GM21717 (cell line): ENCODE measurements at regions not wholly inside any gene's neighbourhood (a gene's known extent, or its start where the extent isn't known, plus 50 kb on each side); places are given as distances from the start of the nearest gene placed in this dataset.
"Not testable (repeated sequence)": the region's sequence is repeated elsewhere in the genome, so short reads cannot be mapped to it uniquely, and the experiment has no call there.

Experiments used
- ATAC-seq: cut with Tn5 transposase; IDR thresholded peaks from one replicate; pipeline ENCODE4 v1.9.1; 2021; ENCODE audit warnings: mild to moderate bottlenecking, moderate library complexity; ENCODE audit not compliant: unreplicated experiment

- ATAC-seq, result no peak
These were observed 329.0 kb upstream of the TMTC4 start for GRCh38 chr13:101003566-101003965.

- ATAC-seq, result no peak
These were observed 314.8 kb upstream of the TMTC4 start for GRCh38 chr13:100989392-100989791.

GRCh38 chr13:100988921-100989320 lies 314.3 kb upstream of the TMTC4 start:
- ATAC-seq, result no peak

DNA sequence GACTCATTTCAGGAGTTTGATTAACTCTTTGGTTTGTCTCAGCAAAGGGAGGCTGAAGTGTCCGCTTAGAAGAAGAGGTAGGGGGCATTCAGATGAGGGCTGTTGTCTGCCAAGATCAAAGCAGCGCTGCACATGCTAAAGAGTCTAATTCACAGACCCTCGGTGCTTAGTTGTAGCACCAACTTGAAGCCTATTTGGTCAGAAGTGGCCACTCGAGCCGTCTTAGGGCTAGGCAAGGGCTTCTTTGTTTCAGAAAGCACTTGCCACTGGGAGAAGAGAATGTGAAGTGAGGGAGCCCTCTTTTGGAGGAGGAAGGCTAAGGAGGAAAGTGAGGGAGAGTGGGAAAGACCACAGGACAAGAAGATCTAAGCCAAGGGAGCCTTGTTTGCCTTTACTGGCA lies 313.4 kb upstream of the TMTC4 start:
- ATAC-seq, result no peak

DNA sequence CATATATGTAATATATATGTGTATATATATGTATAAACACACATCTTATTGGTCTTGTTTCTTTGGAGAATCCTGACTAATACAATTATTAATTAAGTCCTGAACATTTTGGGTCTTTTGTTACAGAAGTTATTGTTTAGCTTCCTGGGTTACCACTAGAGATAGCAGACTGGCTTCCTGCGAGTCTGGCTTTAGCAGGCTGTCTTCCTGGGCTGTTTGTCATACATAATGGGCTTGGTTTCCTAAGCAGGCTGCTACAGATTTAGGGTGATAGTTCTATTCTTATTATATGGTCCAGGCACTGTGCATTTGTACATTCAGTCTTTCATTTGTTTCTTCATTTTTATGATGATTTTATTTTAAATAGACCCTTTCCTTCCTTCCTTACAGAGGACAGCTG lies 312.0 kb upstream of the TMTC4 start:
- ATAC-seq, result no peak

GRCh38 chr13:100984085-100984705 lies 309.6 kb upstream of the TMTC4 start:
- no peak for ATAC-seq

DNA sequence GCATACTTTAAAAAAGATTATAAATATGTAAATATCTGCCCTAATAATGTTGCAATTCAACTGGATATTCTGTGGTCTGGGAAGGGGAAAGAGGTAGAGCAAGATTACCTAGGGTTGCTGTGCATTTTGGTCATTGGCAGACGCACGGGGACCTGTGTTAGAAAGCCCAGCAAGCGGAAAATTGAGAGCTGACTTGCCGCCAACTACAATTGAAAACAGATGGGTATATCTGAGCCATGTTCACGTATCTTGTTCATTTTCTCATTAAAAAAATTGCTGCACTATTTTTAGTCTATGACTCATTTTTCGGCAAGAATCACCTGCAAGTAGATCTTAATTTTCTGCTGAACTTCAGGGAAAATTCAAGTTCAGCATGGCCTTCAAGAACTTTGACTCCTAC lies 308.5 kb upstream of the TMTC4 start:
- ATAC-seq, result no peak

DNA sequence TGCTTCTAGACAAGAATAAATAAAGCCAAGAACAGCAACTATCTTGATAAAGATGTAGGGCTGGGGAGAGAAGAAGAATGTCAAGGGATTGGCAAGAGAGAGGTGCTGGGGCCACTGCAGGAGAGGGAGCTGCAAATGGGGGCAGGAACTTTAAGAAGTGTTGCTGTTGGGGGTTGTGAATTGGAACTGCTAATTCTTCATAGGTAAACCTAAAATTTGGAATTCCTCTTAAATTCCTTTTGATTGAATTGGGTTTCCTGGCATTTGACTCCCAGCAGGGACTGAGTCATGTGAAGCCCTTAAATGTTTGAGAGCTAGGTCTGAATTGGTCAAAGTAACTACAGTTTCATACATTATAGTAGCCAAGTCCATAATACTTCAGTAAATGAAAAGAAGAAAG lies 305.6 kb upstream of the TMTC4 start:
- ATAC-seq, result no peak

- ATAC-seq, result no peak
These were observed 303.2 kb upstream of the TMTC4 start for GRCh38 chr13:100977841-100978240.

GRCh38 chr13:100976993-100977392 lies 302.4 kb upstream of the TMTC4 start:
- ATAC-seq, result no peak

GRCh38 chr13:100975666-100976065 lies 301.1 kb upstream of the TMTC4 start:
- not testable (repeated sequence) for ATAC-seq

DNA sequence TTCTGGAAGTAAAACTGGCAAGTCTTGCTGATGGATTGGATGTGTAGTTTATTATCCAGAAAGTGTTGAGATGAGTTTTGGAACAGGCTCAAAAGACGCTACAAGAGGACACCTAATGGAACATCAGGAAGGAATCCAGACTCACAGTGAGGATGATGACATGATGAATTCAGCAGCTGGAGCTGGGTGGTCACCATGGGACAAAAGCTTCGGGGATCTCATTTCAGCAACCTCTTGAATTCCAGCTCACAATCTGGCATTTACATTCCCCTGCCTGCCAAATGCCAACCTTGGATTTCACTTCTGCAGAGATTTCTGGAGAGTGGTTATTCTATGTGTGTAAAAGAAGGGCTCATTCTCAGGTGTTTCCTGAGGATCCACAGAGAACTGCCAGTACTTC lies 288.0 kb upstream of the TMTC4 start:
- no peak for ATAC-seq

DNA sequence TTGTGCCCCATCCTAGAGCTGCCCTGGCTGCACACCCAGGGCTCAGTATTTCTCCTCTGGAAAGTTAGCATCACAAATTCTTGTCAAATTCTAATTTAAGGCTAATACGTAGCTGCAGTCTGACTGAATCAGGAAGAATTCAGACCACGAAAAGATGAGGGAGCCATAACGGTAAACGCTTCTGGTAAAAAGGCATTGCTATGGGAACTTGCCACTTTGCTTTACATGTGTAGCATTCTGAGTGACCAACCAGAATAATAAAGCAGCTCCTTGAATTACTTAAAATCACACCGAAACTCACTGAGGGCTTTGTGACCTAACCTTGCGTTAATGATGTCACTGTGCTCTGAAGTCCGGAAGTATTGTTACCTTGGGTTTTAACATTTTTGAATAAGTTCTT lies 286.6 kb upstream of the TMTC4 start:
- ATAC-seq, result no peak

DNA sequence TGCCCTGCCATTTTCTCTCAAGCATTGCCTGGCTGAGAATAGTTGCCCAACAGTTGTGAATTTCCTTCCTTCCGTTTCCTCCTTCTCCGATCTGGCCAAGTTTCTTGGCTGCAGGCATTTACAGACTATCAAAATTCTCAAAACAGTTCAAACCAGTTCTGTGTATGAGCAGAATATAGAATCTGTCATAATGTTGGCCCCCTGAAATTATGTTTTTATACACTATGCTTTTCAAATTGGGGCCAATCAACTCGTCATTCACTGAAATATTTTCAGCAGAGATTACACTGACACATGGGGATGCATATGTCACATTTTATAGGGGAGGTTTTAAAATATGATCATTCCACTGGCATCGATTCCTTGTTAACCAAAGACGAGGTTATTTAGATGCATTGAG lies 284.2 kb upstream of the TMTC4 start:
- ATAC-seq, result no peak

DNA sequence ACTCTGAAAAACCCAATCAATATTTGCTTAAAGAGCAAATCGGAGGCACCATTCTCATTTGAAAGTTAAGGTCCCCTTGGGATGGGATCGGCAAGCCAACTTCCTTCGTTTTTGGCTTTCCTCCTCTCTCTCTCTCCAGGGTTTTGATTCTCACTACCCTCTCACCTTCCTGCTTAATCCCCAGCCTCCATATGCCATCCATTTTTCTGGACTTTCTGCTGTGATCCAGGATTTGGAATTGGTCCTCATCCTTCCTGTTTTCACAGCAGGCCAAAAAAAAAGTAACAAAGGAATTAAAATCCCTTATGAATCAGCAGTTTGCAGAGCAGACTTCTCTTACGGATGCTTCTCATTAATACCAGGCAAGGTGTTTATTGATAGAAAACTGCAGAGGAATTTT lies 283.1 kb upstream of the TMTC4 start:
- ATAC-seq, result no peak

GRCh38 chr13:100954430-100955305 lies 280.1 kb upstream of the TMTC4 start:
- ATAC-seq, result no peak

DNA sequence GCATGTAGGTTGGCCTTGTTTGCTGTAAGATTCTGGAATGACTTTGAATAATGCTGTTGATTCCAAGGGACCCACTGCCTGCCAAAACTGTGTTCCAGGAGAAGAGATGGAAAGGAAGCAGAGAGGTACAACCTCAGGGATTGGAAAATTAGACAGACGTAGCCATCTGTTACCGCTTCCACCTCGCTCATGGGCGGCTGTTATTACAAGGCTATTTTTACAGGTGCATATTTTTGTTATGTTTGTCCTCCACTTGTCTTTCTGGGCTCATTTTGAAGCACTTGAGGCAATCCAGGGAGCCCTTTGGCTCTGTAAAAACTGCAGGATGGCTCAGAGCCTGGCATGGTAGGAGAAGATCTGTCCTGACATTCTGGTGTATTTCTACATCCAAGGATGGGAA lies 276.4 kb upstream of the TMTC4 start:
- ATAC-seq, result no peak

DNA sequence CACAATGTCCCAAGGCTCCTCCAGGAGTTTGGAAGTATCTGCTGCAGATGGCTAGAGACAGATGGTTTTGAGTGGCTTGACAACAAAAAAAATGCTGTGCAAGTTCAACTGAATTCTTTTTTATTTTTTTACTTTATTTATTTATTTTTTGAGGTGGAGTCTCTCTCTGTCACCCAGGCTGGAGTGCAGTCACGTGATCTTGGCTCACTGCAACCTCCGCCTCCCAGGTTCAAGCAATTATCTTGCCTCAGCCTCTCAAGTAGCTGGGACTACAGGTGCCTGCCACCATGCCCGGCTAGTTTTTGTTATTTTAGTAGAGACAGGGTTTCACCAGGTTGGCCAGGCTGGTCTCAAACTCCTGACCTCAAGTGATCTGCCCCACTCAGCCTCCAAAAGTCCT lies 274.3 kb upstream of the TMTC4 start:
- not testable (repeated sequence) for ATAC-seq

GRCh38 chr13:100946588-100946987 lies 272.0 kb upstream of the TMTC4 start:
- ATAC-seq, result no peak

GRCh38 chr13:100944791-100945345 lies 270.3 kb upstream of the TMTC4 start:
- no peak for ATAC-seq

DNA sequence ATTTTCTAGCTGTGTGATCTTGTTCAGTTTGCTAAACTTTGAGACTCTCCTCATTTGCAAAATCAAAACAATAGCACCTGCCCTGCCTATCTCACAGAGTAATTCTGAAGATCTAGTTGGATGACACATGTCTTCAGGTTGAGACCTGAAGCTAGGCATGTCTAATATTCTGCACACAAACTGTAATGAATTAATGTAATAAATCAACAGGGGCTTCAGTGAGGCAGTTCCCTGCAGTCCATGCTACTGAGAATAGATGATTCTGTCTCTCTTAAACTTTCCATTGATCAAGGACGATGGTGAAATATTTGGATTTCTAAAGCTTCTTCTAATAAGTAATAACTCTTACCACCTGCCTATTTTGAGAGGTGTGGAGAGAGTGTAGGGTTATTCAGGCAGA lies 268.1 kb upstream of the TMTC4 start:
- ATAC-seq, result no peak
